Activated CD8-positive, alpha-beta T cell treated with anti-CD3 and anti-CD28 coated beads, Interleukin-2, amount 10 ng/mL, durations not matched to agents 7 days and 5 days (primary cell): ENCODE measurements at regions not wholly inside any gene's neighbourhood (a gene's known extent, or its start where the extent isn't known, plus 50 kb on each side); places are given as distances from the start of the nearest gene placed in this dataset.

Experiments used
- ATAC-seq: fragments of 150-1000 bp; cut with Tn5 transposase; one replicate; pipeline ENCODE4 v1.10.0; 2021; ENCODE audit warnings: moderate library complexity
- CTCF ChIA-PET: fragments of 350-600 bp; sonication (Branson Sonifier 250); formaldehyde crosslinking; loops from one replicate; lab custom pipeline; 2021; ENCODE audit warnings: antibody characterized with exemption; lab: Charles Lee
- POLR2A ChIA-PET: fragments of 350-600 bp; sonication (Branson Sonifier 250); formaldehyde crosslinking; loops from one replicate; lab custom pipeline; 2021; ENCODE audit warnings: antibody characterized with exemption; lab: Charles Lee
- DNase-seq: peaks from one replicate; pipeline ENCODE4 v3.0.0-alpha.2; 2020
- H3K27ac Mint-ChIP-seq: one replicate; pipeline ENCODE4 v1.8.0; 2021; ENCODE audit warnings: mild to moderate bottlenecking, mixed read lengths
- H3K27me3 Mint-ChIP-seq: one replicate; pipeline ENCODE4 v1.8.0; 2021; ENCODE audit warnings: low read depth, mixed read lengths
- H3K36me3 Mint-ChIP-seq: one replicate; pipeline ENCODE4 v1.8.0; 2021; ENCODE audit warnings: low read depth, mixed read lengths
- H3K4me1 Mint-ChIP-seq: one replicate; pipeline ENCODE4 v1.8.0; 2021; ENCODE audit warnings: low read depth, mixed read lengths
- H3K4me3 Mint-ChIP-seq: one replicate; pipeline ENCODE4 v1.8.0; 2021; ENCODE audit warnings: mild to moderate bottlenecking, mixed read lengths
- H3K9me3 Mint-ChIP-seq: one replicate; pipeline ENCODE4 v1.8.0; 2022; ENCODE audit warnings: mixed read lengths; ENCODE audit not compliant: insufficient read depth

DNA sequence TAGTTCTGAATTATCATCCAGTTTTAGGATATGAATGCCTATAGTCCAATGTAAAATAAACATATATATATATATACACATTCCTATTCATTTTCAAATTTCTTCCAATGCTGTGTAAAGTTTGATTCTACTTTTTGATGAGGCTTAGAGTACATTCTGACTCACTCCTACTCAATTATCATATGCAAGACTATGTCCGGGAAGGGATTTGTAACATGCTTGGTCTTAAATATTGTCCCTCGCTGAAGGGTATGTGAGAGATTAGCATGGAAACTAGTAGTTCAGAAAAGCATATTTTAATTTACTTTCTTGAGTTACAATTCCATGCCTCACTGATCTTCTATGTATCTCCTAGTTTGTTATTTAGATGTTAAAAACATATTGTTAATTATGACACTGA lies 377.7 kb upstream of the MAP2 start:
- ChIA-PET CTCF (no interaction called here), POLR2A (no interaction called here)
- H3K27me3 Mint-ChIP-seq: no peaks in the 10 kb centered on the region

DNA sequence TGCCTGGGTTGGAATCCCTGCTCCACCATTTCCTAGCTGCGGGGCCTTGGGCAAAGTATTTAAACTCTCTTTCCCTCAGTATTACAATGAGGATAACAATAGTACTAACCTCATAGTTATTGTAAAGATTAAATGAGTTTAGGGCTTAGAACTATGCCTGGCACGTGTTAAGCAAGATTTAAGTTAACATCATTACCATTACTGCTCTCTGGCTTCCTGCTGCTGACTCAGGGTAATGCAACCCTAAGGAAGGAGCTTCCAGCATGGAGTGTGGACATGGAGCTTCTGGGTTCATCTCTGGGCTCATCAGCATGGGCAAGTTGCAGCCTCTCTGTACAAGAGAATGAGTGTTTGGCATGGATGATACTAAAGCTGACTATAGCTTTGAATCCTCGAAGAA lies 374.2 kb upstream of the MAP2 start:
- no peaks in the 10 kb centered on the region for H3K4me1 Mint-ChIP-seq
- no peak overlapping the region for H3K27ac Mint-ChIP-seq
- no peaks in the 10 kb centered on the region for H3K27me3 Mint-ChIP-seq
- CTCF ChIA-PET: no interaction called here
- H3K36me3 Mint-ChIP-seq: no peaks in the 10 kb centered on the region
- H3K9me3 Mint-ChIP-seq: no peaks in the 10 kb centered on the region
- DNase-seq: no peak
- H3K4me3 Mint-ChIP-seq: no peak overlapping the region
- no peak for ATAC-seq
- POLR2A ChIA-PET: no interaction called here

More for the DNA sequence above, 377.7 kb upstream of the MAP2 start:
- Mint-ChIP-seq H3K27ac (no peak overlapping the region), H3K4me1 (no peaks in the 10 kb centered on the region), H3K36me3 (no peaks in the 10 kb centered on the region), H3K9me3 (no peaks in the 10 kb centered on the region), H3K4me3 (no peak overlapping the region)
- ATAC-seq: no peak
- DNase-seq: no peak

- ATAC-seq (no peak), DNase-seq (no peak)
- no peak overlapping the region for H3K27ac Mint-ChIP-seq
- no peak overlapping the region for H3K4me3 Mint-ChIP-seq
- H3K9me3 Mint-ChIP-seq: peaks cover 3% of the 10 kb centered on the region
- POLR2A ChIA-PET: no interaction called here
- CTCF ChIA-PET: no interaction called here
- H3K36me3 Mint-ChIP-seq: no peaks in the 10 kb centered on the region
- H3K27me3 Mint-ChIP-seq: no peaks in the 10 kb centered on the region
- H3K4me1 Mint-ChIP-seq: no peaks in the 10 kb centered on the region
Measured at GRCh38 chr2:209062210-209062609, 361.6 kb upstream of the MAP2 start.

DNA sequence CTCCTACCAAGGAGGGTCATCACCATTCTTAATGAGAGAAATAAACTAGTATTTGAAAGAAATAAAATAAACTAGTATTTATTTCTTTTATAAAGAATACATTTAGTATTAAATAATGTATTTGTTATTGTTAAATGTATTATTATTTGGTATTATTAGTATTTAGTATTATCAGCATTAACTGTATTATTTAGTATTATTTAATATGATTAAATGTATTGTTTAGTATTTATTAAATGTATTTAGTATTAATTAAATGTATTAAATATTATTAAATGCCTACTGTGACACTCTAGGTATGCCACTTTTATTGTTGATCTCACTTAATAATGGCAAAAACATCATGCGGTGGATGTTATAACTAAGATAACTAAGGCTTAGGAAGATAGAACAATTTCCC lies 353.6 kb upstream of the MAP2 start:
- no peaks in the 10 kb centered on the region for H3K9me3 Mint-ChIP-seq
- ChIA-PET CTCF (no interaction called here), POLR2A (no interaction called here)
- no peaks in the 10 kb centered on the region for H3K27me3 Mint-ChIP-seq
- H3K36me3 Mint-ChIP-seq: no peaks in the 10 kb centered on the region
- no peak for ATAC-seq
- no peaks in the 10 kb centered on the region for H3K4me1 Mint-ChIP-seq
- no peak for DNase-seq
- no peak overlapping the region for H3K27ac Mint-ChIP-seq
- H3K4me3 Mint-ChIP-seq: no peak overlapping the region

DNA sequence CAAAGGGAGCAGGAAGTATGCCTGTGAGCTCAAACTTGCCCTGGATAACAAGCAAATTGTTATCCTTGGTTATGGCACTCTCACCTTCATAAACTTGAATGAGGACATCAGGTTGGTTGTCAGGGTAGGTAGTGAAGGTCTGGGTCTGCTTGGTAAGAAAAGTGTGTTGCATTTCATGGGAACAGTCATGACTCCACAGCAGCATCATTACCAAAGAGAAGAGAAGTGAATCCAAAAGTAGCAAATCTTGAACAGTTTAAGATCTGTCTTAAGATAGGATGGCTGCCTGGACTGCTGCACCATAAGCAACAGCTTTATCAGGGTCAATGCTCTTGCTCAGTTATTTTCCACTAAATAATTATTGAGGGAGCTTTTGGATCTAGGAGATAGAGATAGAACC lies 350.7 kb upstream of the MAP2 start:
- POLR2A ChIA-PET: no interaction called here
- Mint-ChIP-seq H3K36me3 (no peaks in the 10 kb centered on the region), H3K9me3 (no peaks in the 10 kb centered on the region), H3K4me1 (no peaks in the 10 kb centered on the region), H3K27ac (no peak overlapping the region), H3K27me3 (no peaks in the 10 kb centered on the region), H3K4me3 (no peak overlapping the region)
- DNase-seq (no peak), ATAC-seq (no peak)
- CTCF ChIA-PET: no interaction called here

DNA sequence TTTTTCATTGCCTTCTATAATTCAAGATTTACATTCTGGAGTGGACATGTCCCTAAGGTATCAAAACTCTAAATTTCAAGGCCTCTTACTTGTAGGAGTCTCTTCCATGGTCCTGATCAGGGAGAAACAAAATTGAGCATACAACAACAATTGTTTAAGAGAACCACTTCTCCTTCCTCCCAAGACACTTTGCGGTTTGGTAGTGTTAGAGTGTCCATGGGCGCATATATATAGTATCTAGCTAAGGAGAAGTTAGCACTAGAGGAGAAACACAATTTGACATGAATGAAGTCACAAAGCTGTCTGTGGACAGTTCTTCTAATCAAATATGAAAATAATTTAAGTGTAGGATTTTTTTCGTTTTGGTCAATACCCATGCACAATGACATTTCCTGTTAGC lies 349.1 kb upstream of the MAP2 start:
- Mint-ChIP-seq H3K27ac (no peak overlapping the region), H3K4me1 (no peaks in the 10 kb centered on the region), H3K36me3 (no peaks in the 10 kb centered on the region), H3K9me3 (no peaks in the 10 kb centered on the region), H3K27me3 (no peaks in the 10 kb centered on the region), H3K4me3 (no peak overlapping the region)
- CTCF ChIA-PET: no interaction called here
- ATAC-seq (no peak), DNase-seq (no peak)
- POLR2A ChIA-PET: no interaction called here

- Mint-ChIP-seq H3K36me3 (no peaks in the 10 kb centered on the region), H3K27ac (no peak overlapping the region), H3K27me3 (no peaks in the 10 kb centered on the region), H3K4me1 (no peaks in the 10 kb centered on the region), H3K9me3 (no peaks in the 10 kb centered on the region), H3K4me3 (no peak overlapping the region)
- ChIA-PET POLR2A (no interaction called here), CTCF (no interaction called here)
- DNase-seq: no peak
- ATAC-seq: no peak
Measured at GRCh38 chr2:209076151-209076550, 347.7 kb upstream of the MAP2 start.

GRCh38 chr2:209086761-209087160 lies 337.1 kb upstream of the MAP2 start:
- H3K27me3 Mint-ChIP-seq: no peaks in the 10 kb centered on the region
- no peak for ATAC-seq
- no peaks in the 10 kb centered on the region for H3K4me1 Mint-ChIP-seq
- no peak overlapping the region for H3K27ac Mint-ChIP-seq
- no peaks in the 10 kb centered on the region for H3K36me3 Mint-ChIP-seq
- POLR2A ChIA-PET: no interaction called here
- no peak overlapping the region for H3K4me3 Mint-ChIP-seq
- H3K9me3 Mint-ChIP-seq: no peaks in the 10 kb centered on the region
- no peak for DNase-seq
- CTCF ChIA-PET: no interaction called here

DNA sequence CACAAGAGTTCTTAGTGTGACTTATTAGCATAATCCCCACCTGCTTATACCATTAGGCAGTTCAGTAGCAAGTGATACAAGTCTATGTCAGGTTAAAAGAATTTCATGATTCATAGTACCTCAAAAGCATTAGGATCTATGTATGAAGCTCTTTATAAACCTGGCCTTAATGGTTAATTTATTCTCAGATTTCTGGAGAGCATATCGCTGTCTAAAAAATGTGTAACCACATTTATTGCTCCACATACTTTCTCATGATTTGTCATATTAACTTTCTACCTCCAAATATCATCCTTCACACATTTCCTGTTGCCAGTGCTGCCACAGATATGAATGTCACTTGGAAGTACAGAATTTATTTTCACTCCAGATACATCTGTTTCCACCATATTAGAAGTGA lies 332.8 kb upstream of the MAP2 start:
- POLR2A ChIA-PET: no interaction called here
- H3K9me3 Mint-ChIP-seq: no peaks in the 10 kb centered on the region
- no peaks in the 10 kb centered on the region for H3K27me3 Mint-ChIP-seq
- no peak overlapping the region for H3K4me3 Mint-ChIP-seq
- no peaks in the 10 kb centered on the region for H3K4me1 Mint-ChIP-seq
- ATAC-seq (no peak), DNase-seq (no peak)
- H3K36me3 Mint-ChIP-seq: no peaks in the 10 kb centered on the region
- H3K27ac Mint-ChIP-seq: no peak overlapping the region
- CTCF ChIA-PET: no interaction called here

DNA sequence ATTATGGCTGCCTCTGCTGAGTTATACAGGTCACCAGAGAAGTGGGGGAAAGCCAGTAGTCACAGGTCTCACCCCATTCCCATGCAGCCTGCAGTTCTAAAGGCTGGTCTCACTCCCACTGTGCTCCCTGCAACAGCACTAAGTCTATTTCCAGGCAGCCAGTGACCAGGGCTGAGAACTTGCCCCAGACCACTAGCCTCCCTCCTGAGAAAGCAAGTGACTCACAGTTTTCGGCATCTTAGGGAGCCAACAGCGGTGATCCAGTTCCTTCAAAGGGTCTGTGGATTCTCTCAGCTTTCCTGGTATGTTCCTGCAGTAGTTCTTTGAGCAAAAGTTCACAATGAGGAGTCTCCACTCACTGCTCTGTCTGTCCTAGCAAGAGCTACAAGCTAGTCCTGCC lies 329.6 kb upstream of the MAP2 start:
- no peaks in the 10 kb centered on the region for H3K9me3 Mint-ChIP-seq
- H3K4me3 Mint-ChIP-seq: no peak overlapping the region
- H3K27ac Mint-ChIP-seq: no peak overlapping the region
- ATAC-seq (no peak), DNase-seq (no peak)
- no peaks in the 10 kb centered on the region for H3K4me1 Mint-ChIP-seq
- CTCF ChIA-PET: no interaction called here
- H3K27me3 Mint-ChIP-seq: no peaks in the 10 kb centered on the region
- no peaks in the 10 kb centered on the region for H3K36me3 Mint-ChIP-seq
- POLR2A ChIA-PET: no interaction called here

DNA sequence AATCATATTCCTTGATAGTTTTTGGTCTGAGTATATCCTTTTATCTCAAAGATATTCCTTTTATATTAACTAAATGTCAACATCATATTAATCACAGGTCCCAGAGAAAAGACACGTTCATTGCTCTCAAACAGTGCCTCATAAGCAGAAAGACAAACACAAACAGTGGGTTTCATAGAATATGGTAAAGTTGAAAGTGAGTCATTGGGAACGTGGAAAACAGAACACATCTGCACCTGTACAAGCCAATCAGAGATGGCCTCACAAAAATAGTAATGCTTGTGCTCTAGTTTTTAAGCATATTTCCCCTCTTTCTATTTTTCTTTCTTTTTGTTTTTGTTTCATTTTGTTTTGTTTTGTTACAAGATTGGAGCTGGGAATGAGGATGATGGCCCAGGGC lies 328.4 kb upstream of the MAP2 start:
- Mint-ChIP-seq H3K4me3 (no peak overlapping the region), H3K9me3 (no peaks in the 10 kb centered on the region), H3K27me3 (no peaks in the 10 kb centered on the region), H3K36me3 (no peaks in the 10 kb centered on the region), H3K4me1 (no peaks in the 10 kb centered on the region), H3K27ac (no peak overlapping the region)
- DNase-seq (no peak), ATAC-seq (no peak)
- ChIA-PET POLR2A (no interaction called here), CTCF (no interaction called here)

GRCh38 chr2:209097168-209097567 lies 326.7 kb upstream of the MAP2 start:
- ChIA-PET CTCF (no interaction called here), POLR2A (no interaction called here)
- Mint-ChIP-seq H3K27me3 (no peaks in the 10 kb centered on the region), H3K4me1 (no peaks in the 10 kb centered on the region), H3K27ac (no peak overlapping the region), H3K9me3 (no peaks in the 10 kb centered on the region), H3K36me3 (no peaks in the 10 kb centered on the region), H3K4me3 (no peak overlapping the region)
- ATAC-seq: no peak
- DNase-seq: no peak

DNA sequence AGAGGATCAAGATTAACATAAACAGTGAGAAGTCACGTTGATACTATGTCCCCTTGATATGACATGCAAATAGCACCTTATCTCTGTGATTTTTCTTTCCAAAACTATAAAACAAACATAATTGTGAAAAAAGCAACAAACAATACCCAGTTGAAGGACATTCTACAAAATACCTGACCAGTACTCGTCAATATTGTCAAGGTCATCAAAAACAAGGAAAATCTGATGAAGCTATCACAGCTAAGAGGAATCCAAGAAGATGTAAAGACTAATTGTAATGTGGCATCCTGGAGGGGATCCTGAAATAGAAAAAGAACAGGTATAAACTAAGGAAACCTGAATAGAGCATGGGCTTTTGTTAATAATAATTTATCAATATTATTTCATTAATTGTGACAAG lies 321.5 kb upstream of the MAP2 start:
- no peaks in the 10 kb centered on the region for H3K36me3 Mint-ChIP-seq
- no peaks in the 10 kb centered on the region for H3K4me1 Mint-ChIP-seq
- ChIA-PET CTCF (no interaction called here), POLR2A (no interaction called here)
- peaks cover 5% of the 10 kb centered on the region for H3K9me3 Mint-ChIP-seq
- ATAC-seq (no peak), DNase-seq (no peak)
- H3K4me3 Mint-ChIP-seq: no peak overlapping the region
- H3K27me3 Mint-ChIP-seq: no peaks in the 10 kb centered on the region
- no peak overlapping the region for H3K27ac Mint-ChIP-seq
